K562 (cell line): ENCODE measurements at regions not wholly inside any gene's neighbourhood (a gene's known extent, or its start where the extent isn't known, plus 50 kb on each side); places are given as distances from the start of the nearest gene placed in this dataset.

Experiments used
- AFF1 ChIP-seq, 2 experiments: fragments of 450-650 bp; IDR thresholded peaks; 2 replicates each; pipeline ENCODE4 v1.6.1; 2018; ENCODE audit warnings: mild to moderate bottlenecking in 2 of 2, low read depth in 1 of 2; ENCODE audit not compliant: partially characterized antibody in 2 of 2
- BACH1 ChIP-seq: fragments of 200-800 bp; sonication (Bioruptor generic); IDR thresholded peaks from 2 replicates; pipeline ENCODE4 v1.6.1; 2016; ENCODE audit warnings: missing genetic modification characterization, missing compliant biosample characterization
- CREM ChIP-seq: IDR thresholded peaks from 2 replicates; pipeline ENCODE4 v1.6.1; 2014; ENCODE audit warnings: antibody characterized with exemption, low read depth
- CTCF ChIP-seq, 3 experiments: IDR thresholded peaks in 2 of 3; conservative IDR thresholded peaks in 1 of 3; 2 replicates each; pipeline ENCODE4 v1.5.1; 2011 to 2012; ENCODE audit warnings: low read length in 3 of 3, mild to moderate bottlenecking in 3 of 3, control low read depth in 2 of 3, improper control_type of control experiment in 1 of 3, inconsistent platforms in 1 of 3, low read depth in 1 of 3, mixed read lengths in 1 of 3, moderate library complexity in 1 of 3; ENCODE audit not compliant: insufficient read depth in 2 of 3
- E2F6 ChIP-seq, 2 experiments: IDR thresholded peaks; 2 replicates each; pipeline ENCODE4 v1.6.1; 2011; ENCODE audit warnings: borderline replicate concordance in 1 of 2, control low read depth in 1 of 2, low read depth in 1 of 2, low read length in 1 of 2, mild to moderate bottlenecking in 1 of 2, mixed read lengths in 1 of 2, moderate library complexity in 1 of 2; ENCODE audit not compliant: insufficient read depth in 1 of 2, insufficient read length in 1 of 2, poor library complexity in 1 of 2, severe bottlenecking in 1 of 2; ENCODE audit errors: extremely low read depth in 1 of 2
- FOXK2 ChIP-seq, 2 experiments: fragments of 450-650 bp; IDR thresholded peaks in 1 of 2; conservative IDR thresholded peaks in 1 of 2; 2 replicates each; pipeline ENCODE4 v1.6.1; 2016; ENCODE audit warnings: low read depth in 2 of 2, mild to moderate bottlenecking in 1 of 2
- GTF2F1 ChIP-seq: IDR thresholded peaks from 2 replicates; pipeline ENCODE4 v1.6.1; 2011; ENCODE audit warnings: low read depth, low read length, improper control_type of control experiment
- ILF3 ChIP-seq: fragments of 450-650 bp; IDR thresholded peaks from 2 replicates; pipeline ENCODE4 v1.6.1; 2018; ENCODE audit warnings: antibody characterized with exemption, mild to moderate bottlenecking, moderate library complexity, borderline replicate concordance
- NR1H2 ChIP-seq: sonication (generic); formaldehyde crosslinking; IDR thresholded peaks from 2 replicates; pipeline ENCODE4 v1.4.0; 2020; ENCODE audit warnings: mild to moderate bottlenecking, missing genetic modification reagents
- SRSF9 ChIP-seq: fragments of 200-400 bp; formaldehyde crosslinking; IDR thresholded peaks from 2 replicates; pipeline ENCODE4 v1.6.1; 2017; ENCODE audit warnings: low read depth, low read length, borderline replicate concordance
- TEAD1 ChIP-seq, 2 experiments: fragments of 450-650 bp in 1 of 2; sonication (generic) in 1 of 2; formaldehyde crosslinking; IDR thresholded peaks; 2 replicates each; pipeline versions ENCODE4 v1.4.0 to v1.8.0; 2020 to 2022; ENCODE audit warnings: mild to moderate bottlenecking in 2 of 2, missing genetic modification reagents in 1 of 2
- ZNF274 ChIP-seq: IDR thresholded peaks from 2 replicates; pipeline ENCODE4 v1.6.1; 2011; ENCODE audit warnings: low read depth, mild to moderate bottlenecking, low read length, moderate library complexity, borderline replicate concordance
- ZNF384 ChIP-seq: IDR thresholded peaks from 2 replicates; pipeline ENCODE4 v1.6.1; 2012; ENCODE audit warnings: low read depth, low read length, improper control_type of control experiment
- ZNF639 ChIP-seq, 2 experiments: fragments of 200-800 bp in 1 of 2; sonication (Bioruptor generic) in 1 of 2; sonication (generic) in 1 of 2; formaldehyde crosslinking in 1 of 2; IDR thresholded peaks in 1 of 2; conservative IDR thresholded peaks in 1 of 2; 2 replicates each; pipeline versions ENCODE4 v1.5.0 to v1.6.1; 2016 to 2020; ENCODE audit warnings: missing compliant biosample characterization in 1 of 2, missing genetic modification characterization in 1 of 2, missing genetic modification reagents in 1 of 2

- no peak for TF ChIP-seq TEAD1 (CRISPR knock-in tag; IDR thresholded peaks at IDR 0.05)
- no peak for TF ChIP-seq BACH1 (tag)
- no peak for TF ChIP-seq AFF1 (IDR thresholded peaks at IDR 0.05; ENCODE audit: low read depth in 1 of 2, partially characterized antibody in 2 of 2)
- no peak for TF ChIP-seq CTCF (IDR thresholded peaks at IDR 0.05 in 2 of 3, conservative IDR thresholded peaks at IDR 0.05 in 1 of 3; ENCODE audit: insufficient read depth in 2 of 3, low read depth in 1 of 3, low read length in 3 of 3)
- no peak for TF ChIP-seq SRSF9
- no peak for TF ChIP-seq ZNF274
- no peak for TF ChIP-seq ZNF384
- TF ChIP-seq FOXK2 (conservative IDR thresholded peaks at IDR 0.05 in 1 of 2, IDR thresholded peaks at IDR 0.05 in 1 of 2; ENCODE audit: low read depth in 2 of 2) = no peak
- TF ChIP-seq ILF3 = no peak
- TF ChIP-seq GTF2F1 = no peak
- TF ChIP-seq ZNF639 (CRISPR knock-in tag; conservative IDR thresholded peaks at IDR 0.05 in 1 of 2, IDR thresholded peaks at IDR 0.05 in 1 of 2) = no peak
- TF ChIP-seq E2F6 (IDR thresholded peaks at IDR 0.05; ENCODE audit: borderline replicate concordance in 1 of 2, extremely low read depth in 1 of 2, insufficient read depth in 1 of 2, insufficient read length in 1 of 2, low read depth in 1 of 2, low read length in 1 of 2, poor library complexity in 1 of 2, severe bottlenecking in 1 of 2) = no peak
- no peak for TF ChIP-seq NR1H2
- no peak for TF ChIP-seq CREM
Observed at GRCh38 chr3:68019876-68020275, 365.5 kb upstream of the SUCLG2 start.
